Suprapubic skin (tissue), 4 donors: ENCODE measurements at regions not wholly inside any gene's neighbourhood (a gene's known extent, or its start where the extent isn't known, plus 50 kb on each side); places are given as distances from the start of the nearest gene placed in this dataset.

Source experiments
- DNase-seq, 2 donors: peaks; one replicate each; pipeline ENCODE4 v3.0.0-alpha.2; 2019; ENCODE audit warnings: low spot score in 2 of 2
- H3K27ac ChIP-seq: fragments of 200-600 bp; sonication (generic); one replicate; pipeline ENCODE4 v1.5.1; 2019
- H3K27me3 ChIP-seq: fragments of 200-600 bp; sonication (generic); one replicate; pipeline ENCODE4 v1.5.1; 2019
- H3K36me3 ChIP-seq: fragments of 200-600 bp; sonication (generic); one replicate; pipeline ENCODE4 v1.5.1; 2019
- H3K4me1 ChIP-seq: fragments of 200-600 bp; sonication (generic); one replicate; pipeline ENCODE4 v1.5.1; 2019
- H3K4me3 ChIP-seq: fragments of 200-600 bp; sonication (generic); one replicate; pipeline ENCODE4 v1.5.1; 2019; ENCODE audit warnings: mild to moderate bottlenecking
- H3K9me3 ChIP-seq: fragments of 200-600 bp; sonication (generic); one replicate; pipeline ENCODE4 v1.5.1; 2019
- EP300 ChIP-seq: sonication (generic); formaldehyde crosslinking; IDR thresholded peaks from one replicate; pipeline ENCODE4 v1.6.1; 2017; ENCODE audit warnings: antibody characterized with exemption
- POLR2A ChIP-seq, 2 donors: fragments of 450-650 bp; IDR thresholded peaks; one replicate each; pipeline ENCODE4 v1.6.1; 2017; ENCODE audit warnings: antibody characterized with exemption in 2 of 2, mild to moderate bottlenecking in 2 of 2, moderate library complexity in 2 of 2
- POLR2AphosphoS5 ChIP-seq, 3 donors: sonication (generic); formaldehyde crosslinking; IDR thresholded peaks; one replicate each; pipeline ENCODE4 v1.6.1; 2017; ENCODE audit warnings: antibody characterized with exemption in 3 of 3
- WGBS: methylation state at CpG from one replicate; pipeline ENCODE4 v1.1.5; 2018; 5-methylcytosine and 5-hydroxymethylcytosine counted together
- TF ChIP-seq, protein P1 (sequence below), 2 donors: fragments of 200-600 bp in 1 of 2; fragments of 450-650 bp in 1 of 2; sonication (generic) in 1 of 2; IDR thresholded peaks; one replicate each; pipeline ENCODE4 v1.5.1; 2016 to 2019; ENCODE audit warnings: antibody characterized with exemption in 2 of 2, mild to moderate bottlenecking in 1 of 2, moderate library complexity in 1 of 2

DNA sequence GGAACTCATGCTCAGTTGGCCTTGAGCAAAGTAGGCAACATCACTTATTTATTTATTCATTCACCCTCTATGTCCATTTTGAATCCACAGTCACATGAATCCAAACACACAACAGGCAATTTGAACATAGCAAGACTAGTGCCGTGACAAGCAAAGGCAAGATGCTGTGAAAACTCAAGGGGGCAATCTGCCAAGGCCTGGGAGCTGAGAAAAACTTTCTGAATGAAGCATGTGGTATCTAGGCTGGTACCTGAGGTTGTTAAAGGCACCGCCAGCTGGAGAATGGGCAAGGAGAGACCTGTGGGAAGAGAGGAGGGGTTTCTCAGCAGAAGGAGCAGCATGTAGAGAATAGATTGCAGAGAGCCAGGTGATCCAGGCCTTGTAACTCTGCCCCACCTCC, 98.3 kb upstream of the ATP10B start:
- Histone ChIP-seq H3K4me3 (no peak overlapping the region), H3K9me3 (peaks cover 3% of the 10 kb centered on the region)
- 50% methylated on average over 2 of the region's 2 CpGs for WGBS

DNA sequence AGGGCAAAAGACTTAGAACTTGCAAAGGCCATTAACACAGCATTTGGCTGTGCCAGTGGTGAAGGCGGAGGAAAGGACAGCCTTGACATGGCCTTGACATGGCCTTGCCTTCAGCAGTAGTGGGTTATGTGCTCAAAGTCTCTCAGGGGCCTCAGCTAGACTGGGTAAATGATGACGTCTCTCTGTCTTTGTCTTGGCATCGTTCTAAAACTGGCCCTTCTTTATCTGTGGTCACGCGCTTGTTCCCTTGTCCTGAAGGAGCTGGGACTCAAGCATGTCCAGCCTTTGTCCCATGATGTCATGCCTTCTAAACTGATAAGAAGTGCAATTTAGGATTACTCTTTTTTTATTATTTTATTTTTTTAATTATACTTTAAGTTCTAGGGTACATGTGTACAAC, 88.7 kb upstream of the ATP10B start:
- Histone ChIP-seq H3K36me3 (no peaks in the 10 kb centered on the region), H3K9me3 (no peaks in the 10 kb centered on the region), H3K4me3 (no peak overlapping the region), H3K4me1 (peaks cover 10% of the 10 kb centered on the region), H3K27me3 (no peaks in the 10 kb centered on the region), H3K27ac (no peak overlapping the region)
- TF ChIP-seq EP300 (no peak), POLR2A (IDR thresholded peaks at IDR 0.05) (no peak), POLR2AphosphoS5 (IDR thresholded peaks at IDR 0.05) (no peak)
- TF ChIP-seq, protein P1, sequence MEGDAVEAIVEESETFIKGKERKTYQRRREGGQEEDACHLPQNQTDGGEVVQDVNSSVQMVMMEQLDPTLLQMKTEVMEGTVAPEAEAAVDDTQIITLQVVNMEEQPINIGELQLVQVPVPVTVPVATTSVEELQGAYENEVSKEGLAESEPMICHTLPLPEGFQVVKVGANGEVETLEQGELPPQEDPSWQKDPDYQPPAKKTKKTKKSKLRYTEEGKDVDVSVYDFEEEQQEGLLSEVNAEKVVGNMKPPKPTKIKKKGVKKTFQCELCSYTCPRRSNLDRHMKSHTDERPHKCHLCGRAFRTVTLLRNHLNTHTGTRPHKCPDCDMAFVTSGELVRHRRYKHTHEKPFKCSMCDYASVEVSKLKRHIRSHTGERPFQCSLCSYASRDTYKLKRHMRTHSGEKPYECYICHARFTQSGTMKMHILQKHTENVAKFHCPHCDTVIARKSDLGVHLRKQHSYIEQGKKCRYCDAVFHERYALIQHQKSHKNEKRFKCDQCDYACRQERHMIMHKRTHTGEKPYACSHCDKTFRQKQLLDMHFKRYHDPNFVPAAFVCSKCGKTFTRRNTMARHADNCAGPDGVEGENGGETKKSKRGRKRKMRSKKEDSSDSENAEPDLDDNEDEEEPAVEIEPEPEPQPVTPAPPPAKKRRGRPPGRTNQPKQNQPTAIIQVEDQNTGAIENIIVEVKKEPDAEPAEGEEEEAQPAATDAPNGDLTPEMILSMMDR (IDR thresholded peaks at IDR 0.05), result no peak
- no peak for DNase-seq
- WGBS, result 96% methylated on average over 5 of the region's 5 CpGs

More for the DNA sequence above, 98.3 kb upstream of the ATP10B start:
- TF ChIP-seq, protein P1 (IDR thresholded peaks at IDR 0.05), result no peak
- no peak for TF ChIP-seq POLR2A (IDR thresholded peaks at IDR 0.05)
- DNase-seq, result no peak
- Histone ChIP-seq H3K36me3 (no peaks in the 10 kb centered on the region), H3K27ac (no peak overlapping the region), H3K27me3 (no peaks in the 10 kb centered on the region), H3K4me1 (no peaks in the 10 kb centered on the region)

DNA sequence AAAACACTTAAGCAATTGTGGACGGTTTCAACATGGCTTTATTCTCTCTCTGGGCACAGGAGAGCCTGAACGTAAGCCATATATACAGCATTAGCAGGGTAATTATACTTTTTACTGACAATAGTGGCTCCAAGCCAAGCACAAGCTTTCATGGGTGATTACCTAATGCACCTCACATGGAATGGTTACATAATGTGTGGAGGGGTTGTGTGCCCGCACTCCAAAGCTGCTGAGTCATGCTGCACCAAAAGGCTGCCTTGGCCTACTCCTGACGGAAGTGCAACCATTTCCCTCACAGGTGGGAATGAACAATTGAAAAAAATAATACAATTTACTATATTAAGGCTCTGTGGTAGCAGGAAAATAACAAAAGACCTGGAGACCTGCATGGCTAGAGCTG, 86.5 kb upstream of the ATP10B start:
- H3K4me3 ChIP-seq, result no peak overlapping the region
- no peaks in the 10 kb centered on the region for H3K36me3 ChIP-seq
- H3K9me3 ChIP-seq, result no peaks in the 10 kb centered on the region
- TF ChIP-seq POLR2AphosphoS5 (IDR thresholded peaks at IDR 0.05) (no peak), POLR2A (IDR thresholded peaks at IDR 0.05) (no peak), EP300 (no peak)
- TF ChIP-seq, protein P1 (IDR thresholded peaks at IDR 0.05), result no peak
- no peak for DNase-seq
- peaks cover 10% of the 10 kb centered on the region for H3K4me1 ChIP-seq
- WGBS, result 42% methylated on average over 4 of the region's 4 CpGs
- peak overlapping the region; percentile 39 for H3K27ac ChIP-seq
- no peaks in the 10 kb centered on the region for H3K27me3 ChIP-seq

DNA sequence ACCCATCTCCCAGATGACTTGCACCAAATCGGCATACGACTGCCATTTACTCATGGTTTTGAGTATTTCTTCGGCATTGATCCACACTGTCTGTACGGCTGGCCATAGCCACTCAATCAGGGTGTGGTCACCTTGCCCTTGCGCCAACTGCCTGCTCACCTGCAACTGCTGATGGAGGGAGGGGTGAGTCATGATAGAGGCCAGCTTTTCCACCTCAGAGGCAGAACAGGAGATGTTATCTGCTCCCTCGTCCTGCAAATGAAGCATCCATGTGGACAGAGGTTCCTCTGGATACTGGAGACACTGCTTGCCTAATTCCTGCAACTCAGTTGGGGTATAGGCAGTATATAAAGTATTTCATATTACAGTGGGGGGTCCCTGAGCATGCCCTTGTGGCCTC, 85.6 kb upstream of the ATP10B start:
- no peak overlapping the region for H3K27ac ChIP-seq
- no peaks in the 10 kb centered on the region for H3K9me3 ChIP-seq
- H3K4me3 ChIP-seq, result no peak overlapping the region
- WGBS, result 88% methylated on average over 6 of the region's 6 CpGs
- TF ChIP-seq EP300 (no peak), POLR2AphosphoS5 (IDR thresholded peaks at IDR 0.05) (no peak), POLR2A (IDR thresholded peaks at IDR 0.05) (no peak)
- TF ChIP-seq, protein P1 (IDR thresholded peaks at IDR 0.05), result no peak
- H3K27me3 ChIP-seq, result no peaks in the 10 kb centered on the region
- no peak for DNase-seq
- H3K4me1 ChIP-seq, result peaks cover 10% of the 10 kb centered on the region
- H3K36me3 ChIP-seq, result no peaks in the 10 kb centered on the region

DNA sequence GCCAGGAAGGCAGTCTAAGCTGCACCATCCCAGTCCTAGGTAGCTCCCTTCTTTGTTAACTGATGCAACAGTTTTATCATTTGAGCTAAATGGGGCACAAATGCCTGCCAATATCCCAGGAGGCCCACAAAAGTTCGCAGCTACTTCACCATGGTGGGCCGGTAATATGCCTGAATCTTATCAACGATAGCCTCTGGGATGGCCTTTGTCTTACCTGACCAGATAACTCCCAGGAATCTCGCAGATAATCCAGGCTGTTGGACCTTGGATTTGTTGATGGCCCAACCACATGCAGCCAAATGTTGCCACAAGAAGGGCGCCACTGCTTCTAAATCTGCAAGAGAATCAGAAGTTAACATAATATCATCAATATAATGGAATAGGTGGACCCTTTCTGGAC, 83.8 kb upstream of the ATP10B start:
- Histone ChIP-seq H3K9me3 (no peaks in the 10 kb centered on the region), H3K4me3 (no peak overlapping the region), H3K27me3 (no peaks in the 10 kb centered on the region), H3K4me1 (peaks cover 10% of the 10 kb centered on the region), H3K36me3 (no peaks in the 10 kb centered on the region), H3K27ac (no peak overlapping the region)
- TF ChIP-seq POLR2A (IDR thresholded peaks at IDR 0.05) (no peak), POLR2AphosphoS5 (IDR thresholded peaks at IDR 0.05) (no peak), EP300 (no peak)
- TF ChIP-seq, protein P1 (IDR thresholded peaks at IDR 0.05), result no peak
- 92% methylated on average over 5 of the region's 5 CpGs for WGBS
- no peak for DNase-seq
